Suprapubic skin (tissue), 4 donors: ENCODE measurements at regions not wholly inside any gene's neighbourhood (a gene's known extent, or its start where the extent isn't known, plus 50 kb on each side); places are given as distances from the start of the nearest gene placed in this dataset.

Source experiments
- DNase-seq, 2 donors: peaks; one replicate each; pipeline ENCODE4 v3.0.0-alpha.2; 2019; ENCODE audit warnings: low spot score in 2 of 2
- H3K27ac ChIP-seq: fragments of 200-600 bp; sonication (generic); one replicate; pipeline ENCODE4 v1.5.1; 2019
- H3K27me3 ChIP-seq: fragments of 200-600 bp; sonication (generic); one replicate; pipeline ENCODE4 v1.5.1; 2019
- H3K36me3 ChIP-seq: fragments of 200-600 bp; sonication (generic); one replicate; pipeline ENCODE4 v1.5.1; 2019
- H3K4me1 ChIP-seq: fragments of 200-600 bp; sonication (generic); one replicate; pipeline ENCODE4 v1.5.1; 2019
- H3K4me3 ChIP-seq: fragments of 200-600 bp; sonication (generic); one replicate; pipeline ENCODE4 v1.5.1; 2019; ENCODE audit warnings: mild to moderate bottlenecking
- H3K9me3 ChIP-seq: fragments of 200-600 bp; sonication (generic); one replicate; pipeline ENCODE4 v1.5.1; 2019
- EP300 ChIP-seq: sonication (generic); formaldehyde crosslinking; IDR thresholded peaks from one replicate; pipeline ENCODE4 v1.6.1; 2017; ENCODE audit warnings: antibody characterized with exemption
- POLR2A ChIP-seq, 2 donors: fragments of 450-650 bp; IDR thresholded peaks; one replicate each; pipeline ENCODE4 v1.6.1; 2017; ENCODE audit warnings: antibody characterized with exemption in 2 of 2, mild to moderate bottlenecking in 2 of 2, moderate library complexity in 2 of 2
- POLR2AphosphoS5 ChIP-seq, 3 donors: sonication (generic); formaldehyde crosslinking; IDR thresholded peaks; one replicate each; pipeline ENCODE4 v1.6.1; 2017; ENCODE audit warnings: antibody characterized with exemption in 3 of 3
- WGBS: methylation state at CpG from one replicate; pipeline ENCODE4 v1.1.5; 2018; 5-methylcytosine and 5-hydroxymethylcytosine counted together
- TF ChIP-seq, protein P1 (sequence below), 2 donors: fragments of 200-600 bp in 1 of 2; fragments of 450-650 bp in 1 of 2; sonication (generic) in 1 of 2; IDR thresholded peaks; one replicate each; pipeline ENCODE4 v1.5.1; 2016 to 2019; ENCODE audit warnings: antibody characterized with exemption in 2 of 2, mild to moderate bottlenecking in 1 of 2, moderate library complexity in 1 of 2

DNA sequence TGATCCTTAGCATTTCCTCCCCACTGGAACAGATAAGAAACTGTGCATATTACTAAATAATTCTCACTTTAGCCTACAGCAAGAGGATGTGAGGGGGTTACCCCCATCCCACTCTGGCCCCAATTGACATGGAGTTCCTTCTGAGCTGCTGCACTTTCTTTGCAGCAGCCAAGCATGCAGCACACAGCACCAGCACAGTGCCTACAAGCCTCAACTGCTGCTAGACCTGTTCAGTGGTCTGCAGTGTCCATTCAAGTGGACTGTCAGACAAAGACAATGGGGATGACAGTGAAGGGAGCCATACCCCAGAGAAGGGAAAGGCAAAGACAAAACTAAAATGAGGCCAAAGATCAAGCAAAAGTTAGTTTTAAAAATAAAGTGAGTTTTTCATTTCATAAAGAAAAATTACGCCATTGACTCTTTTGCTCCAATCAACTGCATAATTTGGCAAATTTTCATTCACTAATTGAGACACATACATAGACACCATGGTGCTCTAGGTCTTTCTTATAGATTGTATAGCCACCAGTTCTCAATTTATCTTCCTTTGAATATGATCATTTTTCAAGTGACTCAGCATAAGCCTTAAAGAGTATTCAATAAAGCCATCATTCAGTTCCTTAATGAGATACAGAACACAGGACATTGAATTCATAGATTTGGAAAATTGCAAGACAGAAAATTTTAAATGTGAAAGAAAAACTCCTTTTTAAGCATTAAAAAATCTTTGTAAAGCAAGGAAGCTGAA is 410.6 kb downstream of the HNRNPD start:
- TF ChIP-seq POLR2AphosphoS5 (IDR thresholded peaks at IDR 0.05) (no peak), EP300 (no peak), POLR2A (IDR thresholded peaks at IDR 0.05) (no peak)
- TF ChIP-seq, protein P1, sequence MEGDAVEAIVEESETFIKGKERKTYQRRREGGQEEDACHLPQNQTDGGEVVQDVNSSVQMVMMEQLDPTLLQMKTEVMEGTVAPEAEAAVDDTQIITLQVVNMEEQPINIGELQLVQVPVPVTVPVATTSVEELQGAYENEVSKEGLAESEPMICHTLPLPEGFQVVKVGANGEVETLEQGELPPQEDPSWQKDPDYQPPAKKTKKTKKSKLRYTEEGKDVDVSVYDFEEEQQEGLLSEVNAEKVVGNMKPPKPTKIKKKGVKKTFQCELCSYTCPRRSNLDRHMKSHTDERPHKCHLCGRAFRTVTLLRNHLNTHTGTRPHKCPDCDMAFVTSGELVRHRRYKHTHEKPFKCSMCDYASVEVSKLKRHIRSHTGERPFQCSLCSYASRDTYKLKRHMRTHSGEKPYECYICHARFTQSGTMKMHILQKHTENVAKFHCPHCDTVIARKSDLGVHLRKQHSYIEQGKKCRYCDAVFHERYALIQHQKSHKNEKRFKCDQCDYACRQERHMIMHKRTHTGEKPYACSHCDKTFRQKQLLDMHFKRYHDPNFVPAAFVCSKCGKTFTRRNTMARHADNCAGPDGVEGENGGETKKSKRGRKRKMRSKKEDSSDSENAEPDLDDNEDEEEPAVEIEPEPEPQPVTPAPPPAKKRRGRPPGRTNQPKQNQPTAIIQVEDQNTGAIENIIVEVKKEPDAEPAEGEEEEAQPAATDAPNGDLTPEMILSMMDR (IDR thresholded peaks at IDR 0.05), result no peak
- Histone ChIP-seq H3K9me3 (no peaks in the 10 kb centered on the region), H3K4me3 (no peak overlapping the region), H3K27me3 (no peaks in the 10 kb centered on the region), H3K36me3 (no peaks in the 10 kb centered on the region), H3K4me1 (no peaks in the 10 kb centered on the region), H3K27ac (no peak overlapping the region)
- no peak for DNase-seq
- 91% methylated on average over 1 of the region's 1 CpG for WGBS

DNA sequence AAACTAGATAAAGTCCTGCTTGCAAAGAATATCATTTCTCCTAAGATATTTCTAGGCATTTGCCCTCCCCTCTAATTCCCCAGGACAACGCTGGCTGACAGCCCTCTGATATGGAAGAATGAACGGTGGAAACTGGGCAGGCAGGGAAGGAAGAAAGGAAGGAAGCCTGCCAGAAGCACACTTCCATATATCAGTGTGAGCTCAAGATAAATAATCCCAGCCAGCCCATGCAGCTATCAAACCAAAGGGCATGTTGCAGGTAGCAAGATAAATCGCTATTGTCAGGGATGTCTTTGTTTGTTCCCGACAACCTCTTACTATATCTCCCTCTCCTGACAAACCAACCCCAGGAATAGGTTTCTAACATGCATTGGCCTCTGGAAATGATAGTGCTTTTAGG is 412.8 kb downstream of the HNRNPD start:
- Histone ChIP-seq H3K27ac (no peak overlapping the region), H3K27me3 (no peaks in the 10 kb centered on the region), H3K4me1 (no peaks in the 10 kb centered on the region), H3K9me3 (no peaks in the 10 kb centered on the region), H3K36me3 (no peaks in the 10 kb centered on the region), H3K4me3 (no peak overlapping the region)
- DNase-seq, result no peak
- TF ChIP-seq POLR2AphosphoS5 (IDR thresholded peaks at IDR 0.05), result no peak
- TF ChIP-seq, protein P1 (IDR thresholded peaks at IDR 0.05), result no peak
- TF ChIP-seq POLR2A (IDR thresholded peaks at IDR 0.05), result no peak
- no peak for TF ChIP-seq EP300
- WGBS, result 58% methylated on average over 4 of the region's 4 CpGs

DNA sequence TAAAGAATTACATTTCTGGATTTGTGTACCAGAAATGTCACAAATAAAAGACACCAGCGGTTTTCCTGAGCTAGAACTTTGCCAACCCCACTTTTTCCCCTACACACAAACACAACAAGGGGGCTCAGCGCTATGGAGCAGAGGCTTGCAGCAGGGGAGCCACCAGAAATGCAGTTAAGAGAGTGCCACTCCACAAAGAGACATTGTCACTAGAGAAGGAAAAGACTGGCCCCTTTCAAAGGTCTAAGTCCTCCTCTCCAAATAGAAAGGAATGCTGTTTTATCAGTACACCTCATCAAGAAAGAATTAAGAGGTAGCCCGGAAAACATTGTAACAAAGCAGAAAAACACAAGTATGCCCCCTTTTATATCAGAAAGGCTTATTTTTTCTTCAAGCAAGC is 419.5 kb downstream of the HNRNPD start:
- DNase-seq, result no peak
- Histone ChIP-seq H3K4me3 (no peak overlapping the region), H3K4me1 (no peaks in the 10 kb centered on the region), H3K27ac (no peak overlapping the region), H3K36me3 (no peaks in the 10 kb centered on the region), H3K27me3 (no peaks in the 10 kb centered on the region), H3K9me3 (no peaks in the 10 kb centered on the region)
- TF ChIP-seq POLR2AphosphoS5 (IDR thresholded peaks at IDR 0.05) (no peak), EP300 (no peak), POLR2A (IDR thresholded peaks at IDR 0.05) (no peak)
- TF ChIP-seq, protein P1 (IDR thresholded peaks at IDR 0.05), result no peak
- WGBS, result 47% methylated on average over 3 of the region's 3 CpGs

DNA sequence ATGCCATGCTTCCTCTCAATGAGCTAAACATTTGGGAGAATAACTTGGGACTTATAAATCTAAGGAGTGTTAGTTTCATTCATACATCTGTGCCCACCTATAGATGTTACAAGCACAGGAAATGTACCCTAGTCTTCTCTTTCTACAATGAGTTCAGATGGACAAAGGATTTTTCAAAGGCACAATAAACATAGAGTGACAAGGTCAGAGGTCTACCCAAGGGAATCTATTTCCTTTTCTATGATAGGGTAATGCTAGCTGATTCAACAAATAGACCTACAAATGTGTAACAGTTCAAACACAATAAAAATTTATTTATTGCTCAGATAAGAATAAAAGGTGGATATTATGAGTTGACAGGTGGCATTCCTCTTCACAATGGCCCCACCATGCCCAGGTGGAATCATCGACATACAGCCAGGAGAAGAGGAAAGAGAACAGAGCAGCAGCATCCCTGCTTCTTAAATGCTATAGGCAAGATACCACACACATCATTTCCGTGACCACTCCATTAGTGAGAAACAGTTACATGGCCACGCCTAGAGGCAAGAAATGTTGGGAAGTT is 421.8 kb downstream of the HNRNPD start:
- no peak overlapping the region for H3K27ac ChIP-seq
- no peaks in the 10 kb centered on the region for H3K9me3 ChIP-seq
- 87% methylated on average over 3 of the region's 3 CpGs for WGBS
- peaks cover 3% of the 10 kb centered on the region for H3K27me3 ChIP-seq
- no peaks in the 10 kb centered on the region for H3K4me1 ChIP-seq
- H3K4me3 ChIP-seq, result no peak overlapping the region
- TF ChIP-seq, protein P1 (IDR thresholded peaks at IDR 0.05), result no peak
- no peak for TF ChIP-seq POLR2A (IDR thresholded peaks at IDR 0.05)
- no peak for TF ChIP-seq POLR2AphosphoS5 (IDR thresholded peaks at IDR 0.05)
- TF ChIP-seq EP300, result no peak
- DNase-seq, result no peak
- no peaks in the 10 kb centered on the region for H3K36me3 ChIP-seq

DNA sequence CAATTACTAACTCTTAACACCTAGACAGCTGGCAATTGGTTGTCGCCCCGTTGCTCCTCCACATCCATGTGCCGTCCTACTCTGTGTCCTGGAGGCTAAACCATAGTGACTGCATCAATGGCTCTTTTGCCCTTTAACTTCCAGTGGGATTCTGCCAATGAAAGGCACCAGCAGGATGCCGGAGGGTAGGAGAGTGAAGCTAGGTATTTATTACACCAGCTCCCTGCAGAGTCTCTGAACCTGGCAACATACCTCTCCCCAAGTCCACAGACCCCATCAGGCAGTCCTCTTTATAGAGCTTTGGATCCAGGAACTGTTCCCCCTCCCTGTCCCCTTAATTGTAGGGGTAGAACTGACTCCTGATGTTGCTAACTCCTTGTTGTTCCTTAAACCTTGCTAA is 426.8 kb downstream of the HNRNPD start:
- H3K27me3 ChIP-seq, result peaks cover 3% of the 10 kb centered on the region
- H3K4me3 ChIP-seq, result no peak overlapping the region
- 10% methylated on average over 4 of the region's 4 CpGs for WGBS
- H3K36me3 ChIP-seq, result no peaks in the 10 kb centered on the region
- H3K9me3 ChIP-seq, result no peaks in the 10 kb centered on the region
- H3K27ac ChIP-seq, result no peak overlapping the region
- no peak for DNase-seq
- no peaks in the 10 kb centered on the region for H3K4me1 ChIP-seq
- TF ChIP-seq, protein P1 (IDR thresholded peaks at IDR 0.05), result no peak
- TF ChIP-seq EP300, result no peak
- TF ChIP-seq POLR2A (IDR thresholded peaks at IDR 0.05), result no peak
- no peak for TF ChIP-seq POLR2AphosphoS5 (IDR thresholded peaks at IDR 0.05)
